HUES64 (cell line): ENCODE measurements at regions not wholly inside any gene's neighbourhood (a gene's known extent, or its start where the extent isn't known, plus 50 kb on each side); places are given as distances from the start of the nearest gene placed in this dataset.
"Not testable (repeated sequence)": the region's sequence is repeated elsewhere in the genome, so short reads cannot be mapped to it uniquely, and the experiment has no call there.

Experiments
- H3K27ac ChIP-seq: 2 replicates; pipeline ENCODE4 v1.7.0; 2013; ENCODE audit warnings: low read depth, low read length, inconsistent platforms
- H3K27me3 ChIP-seq: 2 replicates; pipeline ENCODE4 v1.6.1; 2013; ENCODE audit warnings: mild to moderate bottlenecking, low read length; ENCODE audit not compliant: insufficient read depth
- H3K36me3 ChIP-seq: 2 replicates; pipeline ENCODE4 v1.6.1; 2013; ENCODE audit warnings: mild to moderate bottlenecking, low read length; ENCODE audit not compliant: insufficient read depth
- H3K4me1 ChIP-seq: 2 replicates; pipeline ENCODE4 v1.6.1; 2013; ENCODE audit warnings: mild to moderate bottlenecking, low read length, moderate library complexity; ENCODE audit not compliant: insufficient read depth
- H3K4me3 ChIP-seq: 2 replicates; pipeline ENCODE4 v1.5.1; 2013; ENCODE audit warnings: mild to moderate bottlenecking, low read length, moderate library complexity
- H3K9ac ChIP-seq: 2 replicates; pipeline ENCODE4 v1.6.1; 2013; ENCODE audit warnings: mild to moderate bottlenecking, low read depth, low read length
- H3K9me3 ChIP-seq: 2 replicates; pipeline ENCODE4 v1.6.1; 2013; ENCODE audit warnings: low read depth, low read length; ENCODE audit not compliant: insufficient read depth
- WGBS: fragments of 150-250, 120-280 bp; methylation state at CpG from one replicate; pipeline ENCODE4 v1.1.7; 2013; ENCODE audit warnings: missing lambda C conversion rate; 5-methylcytosine and 5-hydroxymethylcytosine counted together

- Histone ChIP-seq H3K9ac (no peak overlapping the region), H3K27ac (no peak overlapping the region), H3K9me3 (peaks cover 14% of the 10 kb centered on the region; the same call in 1 of the 2 replicates), H3K4me1 (no peaks in the 10 kb centered on the region), H3K4me3 (no peak overlapping the region), H3K27me3 (no peaks in the 10 kb centered on the region), H3K36me3 (no peaks in the 10 kb centered on the region)
- WGBS = 87% methylated on average over 2 of the region's 2 CpGs
These were observed 472.7 kb downstream of the PLPP3 start for GRCh38 chr1:56106531-56107274.

GRCh38 chr1:56105397-56105796 is 474.0 kb downstream of the PLPP3 start:
- Histone ChIP-seq H3K9me3 (peaks cover 13% of the 10 kb centered on the region; the same call in 1 of the 2 replicates), H3K36me3 (no peaks in the 10 kb centered on the region), H3K27me3 (no peaks in the 10 kb centered on the region), H3K9ac (no peak overlapping the region), H3K27ac (no peak overlapping the region), H3K4me1 (no peaks in the 10 kb centered on the region), H3K4me3 (no peak overlapping the region)
- WGBS = 79% methylated on average over 2 of the region's 3 CpGs

DNA sequence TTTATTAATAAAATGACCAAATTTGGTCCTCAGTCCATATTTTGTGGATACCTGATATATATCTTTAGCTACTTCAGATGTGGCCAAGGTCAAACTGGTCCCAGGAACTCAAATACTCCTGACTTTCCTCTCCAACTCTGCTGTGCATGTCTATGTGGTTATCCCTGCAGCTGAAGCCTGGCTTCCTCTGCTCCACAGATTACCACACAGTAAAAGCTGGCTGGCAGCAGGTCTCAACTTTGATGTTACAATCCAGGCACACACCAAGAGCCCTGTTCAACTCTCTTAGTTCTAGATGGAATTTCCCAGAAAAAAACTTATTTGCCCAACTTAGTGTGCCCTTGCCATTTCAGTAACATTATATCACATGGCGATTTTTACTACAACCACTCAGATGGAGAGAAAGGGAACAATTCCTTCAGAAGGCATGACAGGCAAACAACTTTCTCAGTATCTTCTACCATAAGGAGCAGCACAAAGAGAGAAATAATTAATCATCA is 479.5 kb downstream of the PLPP3 start:
- Histone ChIP-seq H3K4me1 (no peaks in the 10 kb centered on the region), H3K27me3 (no peaks in the 10 kb centered on the region), H3K9ac (no peak overlapping the region), H3K4me3 (no peak overlapping the region), H3K9me3 (peaks cover 11% of the 10 kb centered on the region; the same call in 1 of the 2 replicates), H3K27ac (no peak overlapping the region), H3K36me3 (no peaks in the 10 kb centered on the region)
- 89% methylated on average over 1 of the region's 1 CpG for WGBS

DNA sequence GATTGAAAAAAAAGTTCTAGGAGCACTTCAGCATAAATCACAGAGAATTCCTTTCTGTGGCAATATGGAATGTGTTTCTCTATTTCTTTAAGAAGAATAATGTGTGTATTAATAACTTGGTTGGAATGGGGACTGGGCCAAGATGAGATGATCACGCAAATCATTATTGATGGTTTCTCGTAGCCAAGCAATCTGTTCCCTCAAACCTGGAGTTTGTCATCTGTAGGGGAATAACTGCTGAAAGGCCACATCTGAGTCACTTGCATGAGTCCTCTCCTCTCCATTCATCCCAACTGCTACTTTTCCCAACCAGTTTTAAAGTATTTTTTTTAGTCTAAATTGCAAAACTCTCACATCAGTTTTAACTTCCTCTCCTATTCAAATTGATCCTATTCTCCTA is 480.4 kb downstream of the PLPP3 start:
- WGBS = 95% methylated on average over 2 of the region's 2 CpGs
- H3K4me3 ChIP-seq = no peak overlapping the region

GRCh38 chr1:56097713-56098112 is 481.6 kb downstream of the PLPP3 start:
- Histone ChIP-seq H3K9ac (no peak overlapping the region), H3K27me3 (no peaks in the 10 kb centered on the region), H3K36me3 (no peaks in the 10 kb centered on the region), H3K4me3 (no peak overlapping the region), H3K27ac (no peak overlapping the region), H3K9me3 (no peaks in the 10 kb centered on the region), H3K4me1 (no peaks in the 10 kb centered on the region)
- WGBS = 100% methylated on average over 1 of the region's 2 CpGs

More for the DNA sequence above, 480.4 kb downstream of the PLPP3 start:
- Histone ChIP-seq H3K27me3 (no peaks in the 10 kb centered on the region), H3K36me3 (no peaks in the 10 kb centered on the region), H3K9me3 (peaks cover 3% of the 10 kb centered on the region; the same call in 1 of the 2 replicates), H3K27ac (no peak overlapping the region), H3K9ac (no peak overlapping the region), H3K4me1 (no peaks in the 10 kb centered on the region)

- Histone ChIP-seq H3K27me3 (no peaks in the 10 kb centered on the region), H3K4me1 (no peaks in the 10 kb centered on the region), H3K36me3 (no peaks in the 10 kb centered on the region), H3K27ac (no peak overlapping the region), H3K4me3 (no peak overlapping the region), H3K9me3 (no peaks in the 10 kb centered on the region), H3K9ac (no peak overlapping the region)
- WGBS = 89% methylated on average over 5 of the region's 5 CpGs
These were observed 483.4 kb downstream of the PLPP3 start for GRCh38 chr1:56095696-56096665.

DNA sequence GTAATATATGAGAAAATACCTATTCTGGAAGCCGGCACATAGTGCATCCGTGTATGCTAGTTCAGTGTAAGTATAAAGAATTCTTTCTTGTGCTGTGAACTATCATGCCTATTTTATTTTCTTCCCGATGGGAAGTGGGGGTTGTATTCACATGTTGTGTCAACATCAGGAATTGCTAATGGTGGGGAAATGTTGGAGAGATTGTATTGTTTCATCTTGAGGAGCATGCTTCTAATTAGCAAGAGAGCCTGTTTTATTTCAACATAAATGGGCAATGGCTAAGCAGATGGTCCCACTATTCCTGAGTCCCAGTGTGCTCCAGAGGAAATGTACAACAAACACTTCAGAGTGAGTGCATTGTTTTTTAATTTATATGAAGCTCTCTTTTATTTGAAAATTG is 485.2 kb downstream of the PLPP3 start:
- 86% methylated on average over 3 of the region's 3 CpGs for WGBS
- Histone ChIP-seq H3K27me3 (no peaks in the 10 kb centered on the region), H3K4me3 (no peak overlapping the region), H3K9ac (no peak overlapping the region), H3K36me3 (no peaks in the 10 kb centered on the region), H3K4me1 (no peaks in the 10 kb centered on the region), H3K27ac (no peak overlapping the region), H3K9me3 (no peaks in the 10 kb centered on the region)

DNA sequence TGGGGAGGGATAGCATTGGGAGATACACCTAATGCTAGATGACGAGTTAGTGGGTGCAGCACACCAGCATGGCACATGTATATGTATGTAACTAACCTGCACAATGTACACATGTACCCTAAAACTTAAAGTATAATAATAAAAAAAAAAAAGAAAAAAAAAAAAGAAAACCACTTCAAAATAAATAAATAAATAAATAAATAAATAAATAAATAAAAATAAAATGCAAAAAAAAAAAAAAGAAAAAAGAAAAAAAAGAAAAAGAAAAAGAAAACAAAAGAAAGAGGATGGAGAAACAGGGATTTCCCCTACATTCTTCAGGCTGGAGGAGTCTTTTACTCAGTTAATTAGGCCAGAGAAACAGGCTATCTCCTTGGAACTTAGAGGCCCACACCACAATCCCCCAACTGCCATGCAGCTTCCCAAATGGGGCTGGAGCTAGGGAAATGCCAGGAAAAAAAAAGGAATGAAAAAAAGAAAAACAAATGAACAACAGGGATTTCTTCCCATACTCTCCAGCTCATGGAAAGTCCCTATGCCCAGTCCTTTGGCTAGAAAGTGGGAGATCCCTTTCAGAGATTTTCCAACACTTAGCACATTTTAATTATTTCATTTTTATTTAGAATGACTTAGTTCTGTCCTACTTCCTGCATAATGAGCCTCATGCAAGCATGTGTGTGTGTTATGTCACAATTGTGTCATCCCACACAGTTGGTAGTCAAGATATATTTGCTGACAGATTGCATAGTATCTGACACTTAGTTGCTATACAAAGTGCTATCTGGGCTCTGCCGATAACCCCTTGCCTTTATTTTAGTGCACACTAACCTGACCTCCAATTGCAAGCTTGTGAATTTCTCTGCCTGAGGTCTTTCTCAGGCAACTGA is 486.4 kb downstream of the PLPP3 start:
- Histone ChIP-seq H3K27ac (no peak overlapping the region), H3K9ac (no peak overlapping the region), H3K4me3 (no peak overlapping the region), H3K36me3 (no peaks in the 10 kb centered on the region), H3K9me3 (0 out of 2 replicates have a peak, but pooled peaks cover 6% of the 10 kb centered on the region), H3K27me3 (no peaks in the 10 kb centered on the region), H3K4me1 (no peaks in the 10 kb centered on the region)
- 90% methylated on average over 1 of the region's 2 CpGs for WGBS

- not testable (repeated sequence) for H3K27ac ChIP-seq, H3K27me3 ChIP-seq, H3K36me3 ChIP-seq, H3K9me3 ChIP-seq, H3K4me1 ChIP-seq, H3K9ac ChIP-seq, H3K4me3 ChIP-seq
- 58% methylated on average over 15 of the region's 17 CpGs for WGBS
These were observed 489.5 kb downstream of the PLPP3 start for GRCh38 chr1:56089826-56090225.

- Histone ChIP-seq H3K9ac (no peak overlapping the region), H3K4me1 (no peaks in the 10 kb centered on the region), H3K27ac (no peak overlapping the region), H3K4me3 (no peak overlapping the region), H3K9me3 (0 out of 2 replicates have a peak, but pooled peaks cover 6% of the 10 kb centered on the region), H3K36me3 (no peaks in the 10 kb centered on the region), H3K27me3 (no peaks in the 10 kb centered on the region)
- 88% methylated on average over 1 of the region's 1 CpG for WGBS
These were observed 495.1 kb downstream of the PLPP3 start for GRCh38 chr1:56084246-56084645.
